Activated naive CD4-positive, alpha-beta T cell treated with anti-CD3 and anti-CD28 coated beads, Interleukin-2, amount 10 ng/mL, durations not matched to agents 7 days and 5 days (primary cell): ENCODE measurements at regions not wholly inside any gene's neighbourhood (a gene's known extent, or its start where the extent isn't known, plus 50 kb on each side); places are given as distances from the start of the nearest gene placed in this dataset.

Source experiments
- CTCF ChIA-PET: fragments of 350-600 bp; sonication (Branson Sonifier 250); formaldehyde crosslinking; loops from one replicate; lab custom pipeline; 2021; ENCODE audit warnings: antibody characterized with exemption; lab: Charles Lee
- DNase-seq: peaks from one replicate; pipeline ENCODE4 v3.0.0-alpha.2; 2020
- H3K27ac Mint-ChIP-seq: one replicate; pipeline ENCODE4 v1.8.0; 2021; ENCODE audit warnings: mild to moderate bottlenecking, moderate library complexity, mixed read lengths
- H3K27me3 Mint-ChIP-seq: one replicate; pipeline ENCODE4 v1.8.0; 2021; ENCODE audit warnings: mild to moderate bottlenecking, mixed read lengths
- H3K36me3 Mint-ChIP-seq: one replicate; pipeline ENCODE4 v1.8.0; 2021; ENCODE audit warnings: mixed read lengths
- H3K4me1 Mint-ChIP-seq: one replicate; pipeline ENCODE4 v1.8.0; 2021; ENCODE audit warnings: mixed read lengths
- H3K4me3 Mint-ChIP-seq: one replicate; pipeline ENCODE4 v1.8.0; 2021; ENCODE audit warnings: mild to moderate bottlenecking, moderate library complexity, mixed read lengths
- H3K9me3 Mint-ChIP-seq: one replicate; pipeline ENCODE4 v1.8.0; 2021; ENCODE audit warnings: mixed read lengths

GRCh38 chr2:58515827-58516573 is 274.9 kb upstream of the FANCL start:
- DNase-seq: no peak
- H3K4me3 Mint-ChIP-seq: no peak overlapping the region
- CTCF ChIA-PET: no interaction called here

GRCh38 chr2:58514252-58514651 is 273.1 kb upstream of the FANCL start:
- CTCF ChIA-PET: no interaction called here
- no peak for DNase-seq
- no peaks in the 10 kb centered on the region for H3K36me3 Mint-ChIP-seq

More at GRCh38 chr2:58515827-58516573, 274.9 kb upstream of the FANCL start:
- no peaks in the 10 kb centered on the region for H3K4me1 Mint-ChIP-seq
- H3K9me3 Mint-ChIP-seq: no peaks in the 10 kb centered on the region
- no peaks in the 10 kb centered on the region for H3K36me3 Mint-ChIP-seq
- no peak overlapping the region for H3K27ac Mint-ChIP-seq
- H3K27me3 Mint-ChIP-seq: no peaks in the 10 kb centered on the region

GRCh38 chr2:58512878-58513277 is 271.8 kb upstream of the FANCL start:
- no peak overlapping the region for H3K27ac Mint-ChIP-seq
- no peaks in the 10 kb centered on the region for H3K4me1 Mint-ChIP-seq
- no peaks in the 10 kb centered on the region for H3K36me3 Mint-ChIP-seq
- H3K4me3 Mint-ChIP-seq: no peak overlapping the region
- DNase-seq: no peak
- CTCF ChIA-PET: no interaction called here
- no peaks in the 10 kb centered on the region for H3K9me3 Mint-ChIP-seq
- no peaks in the 10 kb centered on the region for H3K27me3 Mint-ChIP-seq

More at GRCh38 chr2:58514252-58514651, 273.1 kb upstream of the FANCL start:
- H3K9me3 Mint-ChIP-seq: no peaks in the 10 kb centered on the region
- H3K27me3 Mint-ChIP-seq: no peaks in the 10 kb centered on the region
- no peak overlapping the region for H3K4me3 Mint-ChIP-seq
- no peak overlapping the region for H3K27ac Mint-ChIP-seq
- H3K4me1 Mint-ChIP-seq: no peaks in the 10 kb centered on the region

- CTCF ChIA-PET: no interaction called here
- no peak overlapping the region for H3K4me3 Mint-ChIP-seq
- no peaks in the 10 kb centered on the region for H3K27me3 Mint-ChIP-seq
- H3K4me1 Mint-ChIP-seq: no peaks in the 10 kb centered on the region
- H3K9me3 Mint-ChIP-seq: no peaks in the 10 kb centered on the region
- DNase-seq: no peak
- no peak overlapping the region for H3K27ac Mint-ChIP-seq
- no peaks in the 10 kb centered on the region for H3K36me3 Mint-ChIP-seq
Measured at GRCh38 chr2:58508006-58508405, 266.9 kb upstream of the FANCL start.

- Mint-ChIP-seq H3K4me3 (no peak overlapping the region), H3K9me3 (no peaks in the 10 kb centered on the region), H3K4me1 (no peaks in the 10 kb centered on the region), H3K27me3 (no peaks in the 10 kb centered on the region), H3K27ac (no peak overlapping the region), H3K36me3 (no peaks in the 10 kb centered on the region)
- DNase-seq: no peak
- CTCF ChIA-PET: no interaction called here
Measured at GRCh38 chr2:58503918-58504317, 262.8 kb upstream of the FANCL start.

- no peaks in the 10 kb centered on the region for H3K9me3 Mint-ChIP-seq
- CTCF ChIA-PET: no interaction called here
- H3K4me3 Mint-ChIP-seq: no peak overlapping the region
- no peaks in the 10 kb centered on the region for H3K27me3 Mint-ChIP-seq
- H3K4me1 Mint-ChIP-seq: no peaks in the 10 kb centered on the region
- H3K27ac Mint-ChIP-seq: no peak overlapping the region
- DNase-seq: no peak
- H3K36me3 Mint-ChIP-seq: no peaks in the 10 kb centered on the region
Measured at GRCh38 chr2:58502931-58503330, 261.8 kb upstream of the FANCL start.

- CTCF ChIA-PET: no interaction called here
Measured at GRCh38 chr2:58501371-58502160, 260.4 kb upstream of the FANCL start.

GRCh38 chr2:58497168-58497567 is 256.0 kb upstream of the FANCL start:
- CTCF ChIA-PET: no interaction called here
- no peaks in the 10 kb centered on the region for H3K4me1 Mint-ChIP-seq
- H3K27ac Mint-ChIP-seq: no peak overlapping the region
- no peaks in the 10 kb centered on the region for H3K36me3 Mint-ChIP-seq
- no peak for DNase-seq
- H3K9me3 Mint-ChIP-seq: no peaks in the 10 kb centered on the region
- H3K27me3 Mint-ChIP-seq: no peaks in the 10 kb centered on the region
- H3K4me3 Mint-ChIP-seq: no peak overlapping the region

More at GRCh38 chr2:58501371-58502160, 260.4 kb upstream of the FANCL start:
- Mint-ChIP-seq H3K9me3 (no peaks in the 10 kb centered on the region), H3K4me3 (no peak overlapping the region), H3K4me1 (no peaks in the 10 kb centered on the region), H3K27me3 (no peaks in the 10 kb centered on the region), H3K27ac (no peak overlapping the region), H3K36me3 (no peaks in the 10 kb centered on the region)
- DNase-seq: no peak

- CTCF ChIA-PET: no interaction called here
- H3K27ac Mint-ChIP-seq: no peak overlapping the region
- H3K4me1 Mint-ChIP-seq: no peaks in the 10 kb centered on the region
- no peak overlapping the region for H3K4me3 Mint-ChIP-seq
- H3K9me3 Mint-ChIP-seq: no peaks in the 10 kb centered on the region
- no peak for DNase-seq
- H3K27me3 Mint-ChIP-seq: no peaks in the 10 kb centered on the region
- H3K36me3 Mint-ChIP-seq: no peaks in the 10 kb centered on the region
Measured at GRCh38 chr2:58495806-58496205, 254.7 kb upstream of the FANCL start.

GRCh38 chr2:58494071-58494501 is 253.0 kb upstream of the FANCL start:
- Mint-ChIP-seq H3K36me3 (no peaks in the 10 kb centered on the region), H3K27ac (no peak overlapping the region), H3K4me1 (no peaks in the 10 kb centered on the region), H3K27me3 (peaks cover 5% of the 10 kb centered on the region), H3K9me3 (no peaks in the 10 kb centered on the region), H3K4me3 (no peak overlapping the region)
- CTCF ChIA-PET: no interaction called here
- no peak for DNase-seq

- H3K27ac Mint-ChIP-seq: no peak overlapping the region
- no peaks in the 10 kb centered on the region for H3K4me1 Mint-ChIP-seq
- H3K36me3 Mint-ChIP-seq: no peaks in the 10 kb centered on the region
- no peak overlapping the region for H3K4me3 Mint-ChIP-seq
- CTCF ChIA-PET: no interaction called here
- H3K9me3 Mint-ChIP-seq: no peaks in the 10 kb centered on the region
- H3K27me3 Mint-ChIP-seq: no peaks in the 10 kb centered on the region
- no peak for DNase-seq
Measured at GRCh38 chr2:58484629-58485028, 243.5 kb upstream of the FANCL start.

GRCh38 chr2:58484221-58484620 is 243.1 kb upstream of the FANCL start:
- Mint-ChIP-seq H3K27ac (no peak overlapping the region), H3K27me3 (no peaks in the 10 kb centered on the region), H3K36me3 (no peaks in the 10 kb centered on the region), H3K4me3 (no peak overlapping the region), H3K4me1 (no peaks in the 10 kb centered on the region), H3K9me3 (no peaks in the 10 kb centered on the region)
- CTCF ChIA-PET: no interaction called here
- no peak for DNase-seq

- Mint-ChIP-seq H3K27ac (no peak overlapping the region), H3K4me1 (no peaks in the 10 kb centered on the region), H3K27me3 (no peaks in the 10 kb centered on the region), H3K36me3 (no peaks in the 10 kb centered on the region), H3K9me3 (no peaks in the 10 kb centered on the region), H3K4me3 (no peak overlapping the region)
- no peak for DNase-seq
- CTCF ChIA-PET: no interaction called here
Measured at GRCh38 chr2:58483307-58483706, 242.2 kb upstream of the FANCL start.

- Mint-ChIP-seq H3K9me3 (no peaks in the 10 kb centered on the region), H3K4me3 (no peak overlapping the region), H3K36me3 (no peaks in the 10 kb centered on the region), H3K27ac (no peak overlapping the region), H3K27me3 (no peaks in the 10 kb centered on the region), H3K4me1 (no peaks in the 10 kb centered on the region)
- no peak for DNase-seq
- CTCF ChIA-PET: no interaction called here
Measured at GRCh38 chr2:58481670-58482069, 240.5 kb upstream of the FANCL start.

GRCh38 chr2:58480141-58480540 is 239.0 kb upstream of the FANCL start:
- H3K9me3 Mint-ChIP-seq: no peaks in the 10 kb centered on the region
- CTCF ChIA-PET: no interaction called here
- H3K4me3 Mint-ChIP-seq: no peak overlapping the region
- H3K27me3 Mint-ChIP-seq: no peaks in the 10 kb centered on the region
- H3K4me1 Mint-ChIP-seq: no peaks in the 10 kb centered on the region
- no peaks in the 10 kb centered on the region for H3K36me3 Mint-ChIP-seq
- no peak overlapping the region for H3K27ac Mint-ChIP-seq
- no peak for DNase-seq
